ENCODE measurements at regions not wholly inside any gene's neighbourhood (a gene's known extent, or its start where the extent isn't known, plus 50 kb on each side); places are given as distances from the start of the nearest gene placed in this dataset.

GRCh38 chr9:99592834-99593574 lies 228.7 kb upstream of the NR4A3 start:
- H3K9me3 Mint-ChIP-seq = no peaks in the 10 kb centered on the region
- H3K4me1 Mint-ChIP-seq = no peaks in the 10 kb centered on the region
- no peak overlapping the region for H3K4me3 Mint-ChIP-seq
- H3K27ac Mint-ChIP-seq = no peak overlapping the region
- H3K27me3 Mint-ChIP-seq = peaks cover 9% of the 10 kb centered on the region
- H3K36me3 Mint-ChIP-seq = no peaks in the 10 kb centered on the region

DNA sequence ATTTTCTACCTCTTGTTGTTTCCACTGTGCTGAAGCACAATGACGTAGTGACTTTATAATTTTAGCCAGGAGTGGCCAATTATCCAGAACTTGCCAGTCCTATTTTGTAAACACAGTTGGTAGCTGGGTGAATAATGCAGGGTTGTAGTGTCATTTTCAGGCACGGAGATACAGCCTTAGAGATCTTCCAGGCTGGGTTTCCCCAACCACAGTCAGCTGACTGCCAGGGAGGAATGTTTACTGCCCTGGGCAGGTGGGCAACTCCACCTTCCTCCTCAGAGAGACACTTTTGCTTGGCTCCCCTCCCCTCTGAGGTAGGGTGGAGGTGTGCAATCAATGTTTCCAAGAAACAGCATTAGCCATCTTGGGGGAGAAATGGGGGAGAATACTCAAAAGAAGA lies 228.1 kb upstream of the NR4A3 start:
- H3K9me3 Mint-ChIP-seq = no peaks in the 10 kb centered on the region
- no peaks in the 10 kb centered on the region for H3K36me3 Mint-ChIP-seq
- H3K27ac Mint-ChIP-seq = no peak overlapping the region
- H3K27me3 Mint-ChIP-seq = peaks cover 9% of the 10 kb centered on the region
- H3K4me3 Mint-ChIP-seq = no peak overlapping the region
- no peaks in the 10 kb centered on the region for H3K4me1 Mint-ChIP-seq

DNA sequence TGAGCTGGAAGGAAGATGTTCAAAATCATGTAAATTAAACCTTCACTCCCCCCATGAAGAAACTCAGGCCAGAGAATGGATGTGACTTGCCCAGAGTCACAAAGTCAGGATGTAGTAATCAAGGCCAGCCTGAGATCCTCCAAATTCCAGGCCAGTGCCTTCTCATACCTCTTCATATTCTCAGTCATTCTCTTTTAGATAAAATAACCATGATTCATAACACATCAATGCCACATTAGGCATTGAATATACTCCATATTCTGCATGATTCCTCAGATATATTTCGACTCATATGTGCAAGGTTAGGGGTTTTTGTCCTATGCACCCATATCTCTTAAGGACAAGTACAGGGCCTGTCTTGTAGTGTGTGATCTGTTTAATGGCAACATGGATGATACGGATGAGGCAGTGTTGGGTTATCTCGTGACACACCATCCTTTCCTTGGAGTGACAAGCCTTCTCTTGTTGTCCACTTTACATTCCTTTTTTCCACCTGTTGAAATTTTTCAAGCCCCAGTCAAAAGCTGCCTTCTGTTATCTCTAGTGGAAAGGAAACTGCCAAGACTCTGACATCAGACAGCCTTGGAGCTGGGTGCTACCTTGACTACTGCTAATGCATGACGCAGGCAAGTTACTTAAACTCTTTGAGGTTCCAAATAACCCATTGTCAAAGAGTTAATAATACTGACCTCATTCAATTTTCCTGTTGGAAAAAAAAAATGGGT lies 227.5 kb upstream of the NR4A3 start:
- Mint-ChIP-seq H3K27me3 (peaks cover 9% of the 10 kb centered on the region), H3K4me3 (no peak overlapping the region), H3K36me3 (no peaks in the 10 kb centered on the region), H3K4me1 (no peaks in the 10 kb centered on the region), H3K9me3 (no peaks in the 10 kb centered on the region), H3K27ac (no peak overlapping the region)

GRCh38 chr9:99595796-99596195 lies 225.9 kb upstream of the NR4A3 start:
- Mint-ChIP-seq H3K27me3 (peaks cover 9% of the 10 kb centered on the region), H3K4me1 (no peaks in the 10 kb centered on the region), H3K9me3 (no peaks in the 10 kb centered on the region), H3K27ac (no peak overlapping the region), H3K36me3 (no peaks in the 10 kb centered on the region), H3K4me3 (no peak overlapping the region)

DNA sequence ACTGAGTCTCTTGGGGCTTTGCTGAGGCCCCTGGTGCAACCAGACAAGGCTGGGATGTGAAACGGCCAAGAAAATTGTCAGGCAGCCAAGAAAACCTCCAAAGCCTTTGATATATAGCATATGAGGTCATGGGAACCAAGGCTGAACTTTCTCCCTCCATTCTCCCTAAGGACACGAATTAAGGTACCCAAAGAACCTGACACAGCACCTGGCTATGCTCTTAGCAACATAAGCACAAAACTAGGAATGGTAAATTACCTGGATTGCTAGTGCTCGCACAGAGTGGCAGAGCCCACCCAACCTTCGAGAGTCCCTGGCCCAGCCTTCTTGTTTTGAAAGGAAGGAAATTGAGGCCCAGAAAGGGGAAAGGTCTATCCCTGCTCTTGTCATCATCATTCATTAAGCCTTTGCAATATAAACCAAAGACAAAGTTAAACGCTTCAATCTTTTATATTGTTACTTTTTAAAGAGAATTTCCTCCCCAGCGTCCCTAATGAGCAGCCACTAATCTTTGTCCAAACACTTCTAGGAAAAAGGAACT lies 220.0 kb upstream of the NR4A3 start:
- H3K4me3 Mint-ChIP-seq = no peak overlapping the region
- H3K27ac Mint-ChIP-seq = no peak overlapping the region
- no peaks in the 10 kb centered on the region for H3K9me3 Mint-ChIP-seq
- no peaks in the 10 kb centered on the region for H3K36me3 Mint-ChIP-seq
- no peaks in the 10 kb centered on the region for H3K4me1 Mint-ChIP-seq
- H3K27me3 Mint-ChIP-seq = peaks cover 2% of the 10 kb centered on the region

- Mint-ChIP-seq H3K4me1 (no peaks in the 10 kb centered on the region), H3K9me3 (no peaks in the 10 kb centered on the region), H3K27ac (no peak overlapping the region), H3K36me3 (no peaks in the 10 kb centered on the region), H3K27me3 (no peaks in the 10 kb centered on the region), H3K4me3 (no peak overlapping the region)
Measured at GRCh38 chr9:99602854-99603253, 218.8 kb upstream of the NR4A3 start.

- Mint-ChIP-seq H3K27me3 (peaks cover 3% of the 10 kb centered on the region), H3K9me3 (no peaks in the 10 kb centered on the region), H3K36me3 (no peaks in the 10 kb centered on the region), H3K4me3 (no peak overlapping the region), H3K27ac (no peak overlapping the region), H3K4me1 (no peaks in the 10 kb centered on the region)
Measured at GRCh38 chr9:99605016-99605743, 216.5 kb upstream of the NR4A3 start.

DNA sequence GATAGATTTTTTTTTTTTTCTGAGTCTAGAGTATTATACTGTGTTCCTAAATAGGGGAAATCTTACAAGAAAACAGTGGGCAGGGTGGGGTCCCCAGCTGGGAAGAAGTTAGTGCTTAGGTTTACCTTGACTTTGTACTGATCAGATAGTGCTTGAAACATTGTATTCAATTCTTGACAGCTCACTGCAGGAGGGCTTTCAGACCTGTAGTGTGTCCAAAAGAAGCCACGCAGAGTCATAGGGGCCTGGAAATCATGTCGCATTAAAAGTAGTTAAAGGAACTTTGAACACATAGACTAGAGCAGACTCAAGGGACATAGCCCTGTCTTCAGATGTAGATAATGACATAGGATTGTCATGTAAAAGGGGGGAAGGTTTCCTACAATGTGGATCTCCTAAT lies 215.4 kb upstream of the NR4A3 start:
- Mint-ChIP-seq H3K4me3 (no peak overlapping the region), H3K27me3 (peaks cover 3% of the 10 kb centered on the region), H3K36me3 (peaks cover 2% of the 10 kb centered on the region), H3K4me1 (no peaks in the 10 kb centered on the region), H3K27ac (no peak overlapping the region), H3K9me3 (no peaks in the 10 kb centered on the region)

DNA sequence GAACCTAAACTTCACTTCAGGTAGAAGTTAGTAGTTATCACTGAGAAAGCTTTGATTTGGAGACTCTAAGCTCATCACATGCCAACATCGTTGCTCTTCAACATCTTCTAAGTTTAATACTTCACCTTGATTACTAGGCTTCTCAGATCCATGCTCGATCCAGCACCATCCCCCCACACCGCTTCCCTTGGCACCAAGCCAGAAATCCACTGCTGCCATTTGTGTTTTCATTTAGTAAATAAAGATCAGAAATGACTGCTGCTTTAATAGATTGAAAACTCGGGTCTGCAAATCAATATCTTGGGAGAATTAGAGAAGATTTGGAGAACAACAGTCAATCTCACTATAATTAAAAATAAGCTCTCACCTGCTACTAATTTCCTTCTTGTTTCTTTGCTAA lies 214.7 kb upstream of the NR4A3 start:
- no peak overlapping the region for H3K4me3 Mint-ChIP-seq
- H3K27ac Mint-ChIP-seq = no peak overlapping the region
- H3K27me3 Mint-ChIP-seq = peaks cover 3% of the 10 kb centered on the region
- H3K4me1 Mint-ChIP-seq = no peaks in the 10 kb centered on the region
- H3K9me3 Mint-ChIP-seq = no peaks in the 10 kb centered on the region
- H3K36me3 Mint-ChIP-seq = peaks cover 2% of the 10 kb centered on the region

DNA sequence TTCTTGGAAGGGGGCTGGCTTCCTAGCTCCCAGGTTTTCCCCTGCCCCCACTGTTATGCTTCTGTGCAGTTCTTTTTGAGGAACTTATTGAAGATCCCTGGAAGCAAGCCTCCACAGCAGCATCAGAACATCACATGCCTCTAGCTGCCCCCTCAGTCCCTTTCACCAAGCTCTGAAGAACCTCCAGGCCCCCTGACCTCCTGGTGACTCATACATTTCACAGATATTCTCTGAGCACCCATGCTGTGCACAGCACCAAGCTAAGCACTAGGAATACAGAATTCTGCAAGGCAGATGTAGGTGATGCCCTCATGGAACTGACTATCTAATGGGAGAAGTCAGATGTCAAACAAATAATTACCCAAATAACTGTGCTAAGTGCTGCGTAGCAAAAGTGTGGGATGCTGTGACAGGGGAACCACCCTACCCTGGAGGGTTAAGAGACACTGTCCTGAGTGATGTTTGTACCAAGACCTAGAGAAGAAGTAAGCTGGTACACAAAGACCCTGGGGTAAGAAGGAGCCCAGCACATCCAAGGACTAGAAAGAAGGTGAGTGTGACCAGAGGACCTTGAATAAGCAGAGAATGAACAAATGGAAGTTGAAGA lies 213.7 kb upstream of the NR4A3 start:
- H3K27me3 Mint-ChIP-seq = peaks cover 3% of the 10 kb centered on the region
- no peaks in the 10 kb centered on the region for H3K4me1 Mint-ChIP-seq
- H3K4me3 Mint-ChIP-seq = no peak overlapping the region
- H3K9me3 Mint-ChIP-seq = no peaks in the 10 kb centered on the region
- peaks cover 2% of the 10 kb centered on the region for H3K36me3 Mint-ChIP-seq
- no peak overlapping the region for H3K27ac Mint-ChIP-seq

- H3K4me3 Mint-ChIP-seq = no peak overlapping the region
- no peak overlapping the region for H3K27ac Mint-ChIP-seq
- no peaks in the 10 kb centered on the region for H3K4me1 Mint-ChIP-seq
- no peaks in the 10 kb centered on the region for H3K9me3 Mint-ChIP-seq
- H3K27me3 Mint-ChIP-seq = peaks cover 2% of the 10 kb centered on the region
- H3K36me3 Mint-ChIP-seq = peaks cover 2% of the 10 kb centered on the region
Measured at GRCh38 chr9:99614341-99614740, 207.3 kb upstream of the NR4A3 start.

- Mint-ChIP-seq H3K27me3 (no peaks in the 10 kb centered on the region), H3K4me1 (no peaks in the 10 kb centered on the region), H3K9me3 (no peaks in the 10 kb centered on the region), H3K27ac (no peak overlapping the region), H3K4me3 (no peak overlapping the region), H3K36me3 (no peaks in the 10 kb centered on the region)
Measured at GRCh38 chr9:99621040-99621439, 200.6 kb upstream of the NR4A3 start.

- Mint-ChIP-seq H3K4me1 (no peaks in the 10 kb centered on the region), H3K36me3 (no peaks in the 10 kb centered on the region), H3K9me3 (no peaks in the 10 kb centered on the region), H3K4me3 (no peak overlapping the region), H3K27ac (no peak overlapping the region), H3K27me3 (peaks cover 2% of the 10 kb centered on the region)
Measured at GRCh38 chr9:99622679-99623078, 199.0 kb upstream of the NR4A3 start.

- H3K4me3 Mint-ChIP-seq = no peak overlapping the region
- H3K27ac Mint-ChIP-seq = no peak overlapping the region
- no peaks in the 10 kb centered on the region for H3K36me3 Mint-ChIP-seq
- H3K27me3 Mint-ChIP-seq = peaks cover 2% of the 10 kb centered on the region
- no peaks in the 10 kb centered on the region for H3K9me3 Mint-ChIP-seq
- H3K4me1 Mint-ChIP-seq = no peaks in the 10 kb centered on the region
Measured at GRCh38 chr9:99623780-99624364, 197.8 kb upstream of the NR4A3 start.

DNA sequence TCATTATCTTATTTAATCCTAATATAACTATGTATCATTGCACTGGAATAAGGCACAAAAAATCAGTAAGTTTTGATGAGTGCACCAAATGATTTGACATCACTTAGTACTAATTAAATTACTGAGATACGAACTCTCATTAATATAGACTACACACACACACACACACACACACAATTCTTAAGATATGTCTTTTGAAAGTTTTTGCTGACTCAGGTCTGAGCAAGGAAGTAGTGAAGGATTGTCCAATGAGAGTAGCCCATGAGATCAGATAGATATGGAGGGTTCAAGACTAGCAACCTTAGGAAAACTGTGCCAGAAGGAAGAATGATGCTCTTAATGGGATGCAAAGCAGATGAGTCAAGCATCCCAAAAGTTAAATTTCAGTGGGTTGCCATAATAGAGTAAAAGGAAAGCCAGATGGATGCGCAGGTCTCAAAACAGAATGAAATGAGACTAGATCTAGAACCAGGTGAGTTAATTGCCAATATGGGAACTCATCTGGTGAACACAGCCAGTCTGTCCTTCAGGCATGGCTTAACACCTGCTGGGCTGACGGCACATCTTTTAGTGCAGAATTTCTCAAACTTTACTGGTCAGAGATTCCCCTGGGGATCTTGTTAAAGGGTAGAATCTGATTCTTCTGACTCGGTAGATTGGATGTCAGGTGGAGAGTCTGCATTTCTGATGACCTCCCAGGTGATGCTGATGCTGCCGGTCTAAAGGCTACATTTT lies 197.0 kb upstream of the NR4A3 start:
- Mint-ChIP-seq H3K4me1 (no peaks in the 10 kb centered on the region), H3K36me3 (no peaks in the 10 kb centered on the region), H3K27ac (no peak overlapping the region)

More for the DNA sequence above, 197.0 kb upstream of the NR4A3 start:
- no peaks in the 10 kb centered on the region for H3K9me3 Mint-ChIP-seq
- peaks cover 2% of the 10 kb centered on the region for H3K27me3 Mint-ChIP-seq
- no peak overlapping the region for H3K4me3 Mint-ChIP-seq
